T47D (cell line): ENCODE measurements at regions not wholly inside any gene's neighbourhood (a gene's known extent, or its start where the extent isn't known, plus 50 kb on each side); places are given as distances from the start of the nearest gene placed in this dataset.

Experiments used
- DNase-seq, 2 experiments: peaks; one replicate each; pipeline versions ENCODE4 v3.0.0 to v3.0.0-alpha.2; 2011 to 2012; ENCODE audit warnings: low read depth in 1 of 2, low spot score in 1 of 2
- JUND ChIP-seq: IDR thresholded peaks from 2 replicates; pipeline ENCODE4 v1.6.1; 2012; ENCODE audit warnings: low read depth
- in situ Hi-C: cut with HindIII; loops from 2 replicates; pipeline ENCODE4 v1.10.0; 2016; ENCODE audit warnings: low sequenced_read_pairs, low pct_unique_long_range_greater_than_20kb

- TF ChIP-seq JUND = no peak
- in situ Hi-C loops = no loop called here
- DNase-seq = no peak
These were observed 166.9 kb upstream of the BMPER start for GRCh38 chr7:33738260-33738935.

- no peak for TF ChIP-seq JUND
- in situ Hi-C loops = no loop called here
These were observed 166.1 kb upstream of the BMPER start for GRCh38 chr7:33739286-33739685.

DNA sequence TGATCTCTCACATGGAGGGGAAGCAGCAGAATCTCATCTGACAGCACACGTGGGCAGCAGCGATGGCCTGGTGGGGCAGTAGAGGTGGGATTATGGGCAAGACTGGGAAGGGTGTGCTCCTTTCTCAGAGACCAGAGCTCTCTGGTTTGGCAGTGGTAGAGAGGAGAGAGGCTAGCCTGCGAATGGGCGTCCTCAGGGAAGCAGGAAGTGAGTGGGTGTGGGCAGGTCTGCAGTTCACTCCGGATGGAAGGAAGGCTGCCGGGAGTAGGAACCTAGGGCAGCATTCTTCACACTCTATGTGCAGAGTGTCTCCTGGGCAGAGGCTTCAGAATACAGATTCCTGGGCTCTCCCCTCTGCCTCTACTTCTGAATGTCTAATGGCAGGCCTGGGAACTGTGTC lies 162.8 kb upstream of the BMPER start:
- in situ Hi-C loops = no loop called here
- TF ChIP-seq JUND = no peak
- DNase-seq = no peak

More at GRCh38 chr7:33739286-33739685, 166.1 kb upstream of the BMPER start:
- DNase-seq = no peak

DNA sequence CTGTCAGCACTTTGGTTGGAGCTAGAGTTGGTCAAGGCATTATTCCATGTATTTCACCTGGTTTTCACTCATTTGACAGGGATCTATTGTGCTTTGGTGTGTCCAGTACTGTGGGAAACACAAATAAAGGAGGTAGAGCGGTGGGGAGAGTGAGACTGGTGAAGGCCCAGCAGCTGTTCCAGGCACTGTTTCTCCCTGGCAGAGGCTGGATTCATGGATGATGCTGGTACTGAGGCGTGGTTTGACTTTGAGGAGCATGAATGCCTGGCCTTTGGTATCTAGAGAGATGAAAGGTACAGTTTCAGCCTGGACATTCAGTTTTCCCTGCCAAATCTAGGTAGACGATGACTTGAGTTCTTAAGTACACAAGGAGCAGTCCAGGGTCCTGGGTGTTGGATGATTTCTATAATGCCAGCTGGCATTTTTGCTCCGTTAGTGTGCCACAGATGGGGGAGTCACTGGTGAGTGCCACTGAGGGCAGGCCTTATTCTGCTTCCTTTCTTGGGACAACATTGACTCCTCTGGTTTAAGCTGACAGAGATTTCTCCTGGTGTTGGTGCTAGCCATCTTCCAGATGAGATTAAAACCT lies 162.2 kb upstream of the BMPER start:
- in situ Hi-C loops = no loop called here
- no peak for DNase-seq
- TF ChIP-seq JUND = no peak

DNA sequence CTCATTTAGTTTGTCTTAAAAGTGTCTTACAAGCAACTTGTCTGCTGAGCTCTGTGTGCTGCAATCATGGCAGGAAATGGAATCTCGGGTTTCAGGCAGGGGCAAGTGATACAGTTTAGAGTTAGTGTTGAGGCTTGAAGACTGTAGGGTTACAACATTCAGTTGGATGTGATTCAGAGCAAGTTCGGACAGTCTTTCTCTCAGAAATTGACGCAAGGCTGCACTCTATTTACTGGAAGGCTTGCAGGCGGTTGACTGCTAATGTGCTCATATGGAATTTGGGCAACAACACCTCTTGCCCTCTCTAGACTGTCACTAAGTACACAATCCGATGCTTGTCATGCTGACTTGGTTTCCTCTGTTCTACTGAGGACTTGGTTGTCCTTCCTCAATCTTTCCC lies 161.7 kb upstream of the BMPER start:
- in situ Hi-C loops = no loop called here
- DNase-seq = no peak
- TF ChIP-seq JUND = no peak

DNA sequence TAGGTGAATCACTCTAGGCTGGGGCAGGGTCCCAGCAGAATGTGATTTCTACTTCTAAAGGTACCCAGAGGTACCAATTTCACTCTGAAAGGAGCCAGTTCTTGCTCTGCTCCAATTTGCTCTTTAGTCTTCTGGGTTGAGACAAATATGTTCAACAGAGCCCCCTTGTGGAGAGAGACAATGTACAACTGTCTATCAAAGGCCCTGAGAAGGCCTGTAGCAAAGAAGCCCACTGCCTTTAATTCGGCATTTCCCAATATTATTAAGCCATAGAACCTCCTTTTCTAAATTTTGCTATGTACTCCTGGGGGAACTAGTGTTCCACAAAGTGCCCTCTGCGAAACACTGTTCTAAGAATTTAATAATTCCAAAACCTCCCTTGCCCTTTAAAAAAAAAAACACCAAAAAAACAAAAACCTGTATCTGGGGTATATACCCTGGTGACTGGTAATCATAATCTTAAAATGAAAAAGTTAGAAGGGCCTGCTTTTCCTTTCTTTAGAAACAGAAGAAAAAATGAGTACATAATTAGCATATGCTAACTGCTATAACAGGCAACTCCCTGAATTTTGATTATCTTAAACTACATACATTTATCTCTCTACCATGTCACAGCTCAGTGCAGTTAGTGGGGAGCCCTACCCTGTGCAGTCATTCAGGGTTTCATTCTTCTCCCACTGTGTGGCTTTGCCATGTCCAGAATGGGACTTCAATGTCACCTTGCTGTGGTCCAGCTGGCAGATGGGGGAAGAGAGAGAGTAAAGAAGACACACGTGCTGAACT lies 160.9 kb upstream of the BMPER start:
- no peak for TF ChIP-seq JUND
- in situ Hi-C loops = no loop called here
- DNase-seq = peak in 1 of 2 experiments; percentile 62

GRCh38 chr7:33745934-33746333 lies 159.4 kb upstream of the BMPER start:
- TF ChIP-seq JUND = no peak
- DNase-seq = no peak
- in situ Hi-C loops = no loop called here

DNA sequence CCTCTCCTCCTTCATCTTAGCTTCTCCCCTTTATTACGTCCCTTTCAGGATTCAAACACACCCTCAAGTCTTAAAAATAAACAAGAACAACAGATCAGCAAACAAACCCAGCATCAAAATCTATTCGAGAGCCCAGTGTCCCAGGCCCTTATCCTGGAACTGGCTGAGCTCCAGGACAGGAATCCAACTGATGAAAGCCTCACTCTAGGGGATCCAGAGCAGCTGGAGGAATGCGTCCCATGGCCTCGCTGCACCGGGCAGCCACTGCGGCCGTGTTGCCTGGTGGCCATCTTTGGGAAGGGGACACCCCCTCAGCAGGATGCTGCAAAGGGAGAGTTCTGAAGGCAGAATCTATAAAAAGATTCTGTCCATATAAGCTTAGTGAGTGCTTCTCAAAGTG lies 156.5 kb upstream of the BMPER start:
- in situ Hi-C loops = no loop called here
- no peak for DNase-seq
- TF ChIP-seq JUND = no peak

- in situ Hi-C loops = no loop called here
- no peak for TF ChIP-seq JUND
- no peak for DNase-seq
These were observed 155.2 kb upstream of the BMPER start for GRCh38 chr7:33750177-33750576.

DNA sequence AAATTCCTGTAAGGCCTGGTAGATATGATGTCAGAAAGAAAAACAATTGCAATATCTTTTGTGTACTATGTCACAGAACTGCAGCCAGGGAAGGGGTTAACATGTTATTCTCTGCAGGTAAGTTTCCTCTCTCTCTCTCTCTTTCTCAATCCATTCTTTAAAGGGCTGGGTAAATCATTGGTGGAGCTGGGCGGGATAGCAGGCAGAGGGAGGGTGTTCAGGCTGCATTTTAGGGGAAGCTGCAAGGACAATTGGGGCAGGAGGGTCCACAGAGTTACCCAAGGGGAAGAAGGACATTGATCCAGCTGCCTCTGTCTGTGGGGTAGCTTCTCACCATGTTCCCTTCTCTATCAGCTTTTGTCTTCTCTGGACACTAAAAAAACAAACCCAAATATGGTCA lies 153.9 kb upstream of the BMPER start:
- no peak for DNase-seq
- in situ Hi-C loops = no loop called here
- TF ChIP-seq JUND = no peak

DNA sequence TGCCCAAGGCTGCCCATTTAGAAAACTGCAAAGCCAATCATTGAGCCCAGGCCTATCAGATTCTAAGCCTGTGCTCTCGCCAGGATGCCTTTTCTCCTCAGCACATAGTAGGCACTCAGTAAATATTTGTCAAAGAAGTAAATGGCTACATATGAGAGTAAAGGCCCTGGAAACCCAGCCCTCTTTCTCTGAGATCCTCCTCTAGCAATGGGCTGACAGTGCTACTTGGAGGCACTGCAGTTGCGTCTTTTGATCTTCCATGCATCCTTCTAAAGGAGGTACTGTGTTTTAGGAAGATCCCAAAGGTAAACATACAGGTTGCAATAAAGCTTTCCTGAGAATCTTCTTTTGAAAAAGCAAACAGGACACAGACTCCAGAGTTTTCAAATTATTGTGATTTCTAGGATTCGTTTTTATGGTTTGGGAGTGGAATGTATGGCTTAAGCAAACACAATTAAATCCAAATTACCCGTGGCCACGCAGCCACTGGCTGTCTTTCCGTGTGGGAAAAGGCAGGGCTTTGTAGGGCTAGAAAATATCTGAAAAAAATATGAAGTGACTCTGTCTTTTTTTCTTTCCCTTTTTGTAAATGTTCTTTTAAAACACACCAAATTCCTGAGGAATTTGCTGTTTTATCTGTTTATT lies 151.3 kb upstream of the BMPER start:
- in situ Hi-C loops = no loop called here
- no peak for TF ChIP-seq JUND
- peak in 1 of 2 experiments; percentile 26 for DNase-seq

DNA sequence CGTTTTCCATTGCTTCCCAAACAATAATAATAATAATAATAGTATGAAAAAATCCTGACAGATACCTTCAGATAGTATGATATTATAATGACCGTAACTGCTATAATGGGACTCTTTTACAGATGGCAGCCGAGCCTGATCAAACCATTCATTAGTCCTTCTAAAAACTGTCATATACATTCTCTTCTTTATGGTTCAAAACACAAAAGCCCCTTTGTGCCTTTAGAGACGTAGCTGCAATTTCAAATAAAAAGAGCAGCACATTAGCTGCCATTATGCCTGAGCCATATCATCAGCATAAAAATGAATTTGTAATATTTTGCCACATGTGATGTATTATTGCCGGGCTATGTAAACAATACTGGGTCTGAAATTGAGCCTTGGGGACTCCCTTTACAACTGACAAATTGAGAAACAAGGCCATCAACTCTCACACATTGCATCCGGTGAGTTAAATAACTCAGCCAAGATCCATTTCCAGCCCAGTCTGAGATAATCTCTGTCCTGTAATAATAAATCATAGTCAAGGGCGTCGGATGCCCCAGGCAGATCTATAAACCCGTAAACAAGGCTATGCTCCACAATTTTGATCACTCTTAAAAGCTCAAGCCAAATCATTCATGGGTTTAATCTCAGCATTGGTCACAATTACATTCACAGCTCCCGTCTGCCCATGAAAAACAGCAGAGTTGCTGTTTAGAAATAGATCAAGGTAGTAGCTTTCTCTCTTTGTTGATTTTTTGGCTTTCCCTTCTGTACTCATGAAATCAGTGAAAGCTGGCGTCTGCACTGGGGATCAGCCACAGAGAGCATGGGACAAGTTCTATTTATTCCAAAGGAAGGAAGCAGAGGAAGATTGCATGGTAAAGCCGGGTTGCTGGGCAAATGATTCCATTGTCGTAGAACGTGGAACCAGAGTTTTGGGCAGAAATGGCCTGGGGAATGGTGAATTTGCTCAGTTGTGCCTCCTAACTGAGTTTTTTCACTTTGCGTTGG lies 150.1 kb upstream of the BMPER start:
- TF ChIP-seq JUND = no peak
- in situ Hi-C loops = no loop called here
- no peak for DNase-seq
